HG03139 (cell line): ENCODE measurements at regions not wholly inside any gene's neighbourhood (a gene's known extent, or its start where the extent isn't known, plus 50 kb on each side); places are given as distances from the start of the nearest gene placed in this dataset.
"Not testable (repeated sequence)": the region's sequence is repeated elsewhere in the genome, so short reads cannot be mapped to it uniquely, and the experiment has no call there.

Experiments
- ATAC-seq: cut with Tn5 transposase; IDR thresholded peaks from one replicate; pipeline ENCODE4 v1.9.1; 2021; ENCODE audit not compliant: unreplicated experiment

DNA sequence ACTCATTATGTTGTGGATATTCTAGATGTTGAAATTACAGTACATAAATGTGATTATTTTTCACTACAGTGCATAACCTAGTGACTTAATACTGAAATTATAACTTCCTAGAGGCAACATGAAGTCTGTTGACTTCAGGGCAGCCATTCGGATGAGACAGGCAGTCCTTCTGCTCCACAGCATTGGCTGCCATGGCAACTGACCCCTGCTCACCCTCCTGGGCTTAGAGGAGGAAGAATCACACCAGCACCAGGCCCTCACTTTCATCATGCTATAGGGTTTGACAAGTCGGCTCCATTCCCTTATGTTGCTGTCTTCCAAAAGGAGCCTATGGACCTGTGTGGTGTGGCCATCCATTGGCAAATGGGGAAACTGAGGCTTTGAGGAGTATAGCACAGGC is 233.5 kb upstream of the TMEM132C start:
- no peak for ATAC-seq

DNA sequence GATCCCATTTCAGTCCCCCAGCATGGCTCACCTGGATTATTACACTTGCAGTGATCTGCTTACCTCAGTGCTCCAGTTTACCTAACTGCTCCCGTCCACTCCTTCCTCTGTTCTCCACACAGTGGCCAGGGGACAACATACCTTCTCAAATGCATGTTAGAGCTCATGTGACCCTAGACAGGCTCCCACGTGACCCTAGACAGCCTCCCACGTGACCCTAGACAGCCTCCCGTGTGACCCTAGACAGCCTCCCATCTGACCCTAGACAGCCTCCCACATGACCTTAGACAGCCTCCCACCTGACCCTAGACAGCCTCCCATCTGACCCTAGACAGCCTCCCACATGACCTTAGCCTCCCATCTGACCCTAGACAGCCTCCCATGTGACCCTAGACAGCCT is 226.0 kb upstream of the TMEM132C start:
- no peak for ATAC-seq

DNA sequence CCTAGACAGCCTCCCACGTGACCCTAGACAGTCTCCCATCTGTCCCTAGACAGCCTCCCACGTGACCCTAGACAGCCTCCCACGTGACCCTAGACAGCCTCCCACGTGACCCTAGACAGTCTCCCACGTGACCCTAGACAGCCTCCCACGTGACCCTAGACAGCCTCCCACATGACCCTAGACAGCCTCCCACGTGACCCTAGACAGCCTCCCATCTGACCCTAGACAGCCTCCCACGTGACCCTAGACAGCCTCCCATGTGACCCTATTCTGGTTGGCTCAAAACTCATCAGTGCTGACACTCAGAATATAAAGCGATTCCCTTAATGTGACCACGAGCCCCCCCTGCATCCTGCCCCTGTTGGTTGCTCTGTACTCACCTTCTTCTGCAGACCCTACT is 224.7 kb upstream of the TMEM132C start:
- not testable (repeated sequence) for ATAC-seq

DNA sequence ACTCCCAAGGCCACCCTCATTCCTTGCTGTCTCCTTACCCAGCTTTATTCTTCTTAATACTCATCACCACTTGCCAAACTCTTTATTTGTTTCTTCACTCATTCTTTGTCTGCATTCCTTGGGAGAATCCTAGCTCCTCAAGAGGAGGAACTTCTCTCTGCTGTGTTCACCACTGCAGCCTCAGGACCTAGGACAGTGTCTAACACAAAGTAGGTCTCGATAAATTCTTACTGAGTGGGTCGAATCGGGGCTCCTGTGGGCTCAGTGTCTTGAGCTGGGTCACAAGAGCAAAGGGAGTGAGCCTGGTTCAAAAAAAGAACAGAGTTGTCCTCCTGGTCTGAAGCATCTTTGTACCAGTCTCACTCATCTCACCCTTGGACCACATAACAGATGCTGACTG is 224.1 kb upstream of the TMEM132C start:
- no peak for ATAC-seq

DNA sequence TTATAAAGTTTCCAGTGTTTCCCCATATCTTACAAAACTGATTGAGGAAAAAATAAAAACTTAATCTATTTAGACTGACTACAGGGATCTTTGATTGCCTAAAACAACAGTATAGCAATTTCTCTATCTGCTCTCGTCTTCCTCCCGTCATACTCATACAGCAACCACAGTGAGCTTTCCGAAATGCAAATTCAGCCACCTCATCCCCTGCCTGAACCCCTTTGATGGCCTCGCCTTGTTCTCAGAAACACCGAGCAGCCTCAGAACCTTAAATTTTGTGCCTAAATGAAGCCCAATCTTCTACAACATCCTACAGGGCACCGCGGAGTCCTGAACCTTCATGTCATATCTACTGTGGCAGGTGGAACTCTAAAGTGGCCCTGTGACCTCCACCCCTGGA is 223.7 kb upstream of the TMEM132C start:
- ATAC-seq = no peak

DNA sequence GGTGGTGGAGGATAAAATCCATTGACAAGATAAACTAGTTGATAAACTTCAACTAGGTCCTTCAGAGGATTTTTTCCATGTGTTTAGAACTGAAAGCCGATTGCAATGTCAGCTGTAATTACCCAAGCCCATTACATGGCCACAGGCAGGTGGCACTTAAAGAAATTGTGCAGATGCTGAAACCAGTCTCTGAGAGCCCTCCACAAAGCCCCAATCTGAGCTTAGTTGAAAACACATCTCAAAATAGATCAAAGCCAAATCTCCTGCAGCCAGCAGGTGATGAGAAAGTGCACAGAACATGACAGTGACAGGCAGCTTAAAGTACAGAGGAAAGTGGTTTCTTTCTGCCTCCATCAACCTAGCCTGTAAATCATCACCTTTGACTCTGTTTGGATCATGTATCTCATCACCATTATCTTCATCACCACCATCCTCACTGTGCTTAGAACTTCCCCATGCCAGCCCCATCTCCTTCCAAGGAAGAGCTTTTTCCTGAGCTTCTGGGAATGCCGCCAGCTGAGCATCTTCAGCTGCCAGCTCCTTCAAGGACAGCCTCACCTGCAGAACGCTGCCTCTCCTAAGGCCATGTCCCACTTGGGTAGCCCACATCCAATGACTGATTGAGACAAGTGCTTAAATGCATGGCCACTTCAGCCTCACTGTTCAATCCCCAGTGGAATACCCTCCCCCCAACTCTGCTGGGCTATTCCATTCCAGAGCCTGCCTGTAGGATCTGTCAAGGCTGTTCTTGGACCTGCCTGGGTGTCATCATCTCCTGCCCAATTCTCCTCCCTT is 219.5 kb upstream of the TMEM132C start:
- no peak for ATAC-seq

DNA sequence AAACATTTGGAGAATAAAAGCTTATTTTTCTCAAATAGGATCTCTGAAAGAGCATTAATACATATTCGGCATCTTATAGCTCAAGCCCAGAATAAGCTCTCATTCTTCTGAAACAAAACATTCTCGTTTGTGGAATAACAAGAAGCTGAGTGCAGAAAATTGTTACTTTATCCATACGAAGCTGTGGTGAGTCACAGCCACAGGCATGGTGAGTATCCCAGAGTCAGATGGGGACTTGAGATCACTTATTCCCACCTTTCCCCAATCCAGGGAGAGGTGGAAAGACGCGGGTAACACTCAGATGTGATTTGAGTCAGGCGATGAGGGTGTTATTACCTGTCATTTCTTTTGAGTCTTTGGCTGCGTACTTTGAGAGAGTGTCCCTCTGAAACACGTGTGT is 214.6 kb upstream of the TMEM132C start:
- ATAC-seq = no peak

DNA sequence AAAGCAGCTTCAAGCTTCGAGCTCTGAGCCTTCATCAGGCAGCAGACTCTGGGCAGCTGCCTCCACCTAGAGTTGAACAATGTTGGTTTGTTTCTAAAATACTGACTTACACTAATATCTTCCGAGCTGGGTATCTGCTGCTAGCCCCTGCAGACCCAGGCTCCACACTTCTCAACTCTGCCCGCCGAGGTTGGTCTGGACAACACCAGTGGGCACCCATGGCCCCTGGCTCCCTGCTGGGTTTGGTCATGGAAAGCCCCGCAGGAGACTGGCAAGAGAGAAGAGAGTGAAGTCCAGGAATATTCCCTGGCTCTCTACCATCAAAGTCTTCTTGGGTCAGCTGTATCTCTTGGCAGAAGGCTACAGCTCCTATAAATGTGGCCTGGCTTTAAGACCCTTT is 214.2 kb upstream of the TMEM132C start:
- ATAC-seq = no peak

DNA sequence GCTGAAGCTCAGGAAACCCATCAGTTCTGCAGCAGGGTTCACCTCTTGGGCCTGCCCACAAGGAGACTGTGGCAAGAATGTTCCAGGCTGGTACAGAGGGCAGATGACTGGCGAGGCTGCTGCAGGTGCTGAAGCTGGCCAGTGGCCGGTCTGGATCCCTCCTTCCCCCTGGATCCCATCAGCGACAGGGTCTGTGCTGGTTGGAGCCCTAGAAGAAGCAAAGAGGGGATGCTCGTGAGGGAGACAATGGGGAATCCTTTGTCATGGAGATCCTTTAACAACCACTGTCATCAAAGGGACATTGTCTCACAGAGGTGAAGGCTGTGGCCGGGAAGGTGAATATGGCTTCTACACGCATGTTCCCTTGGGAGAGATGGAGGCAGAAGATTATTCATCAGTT is 211.4 kb upstream of the TMEM132C start:
- ATAC-seq = no peak

DNA sequence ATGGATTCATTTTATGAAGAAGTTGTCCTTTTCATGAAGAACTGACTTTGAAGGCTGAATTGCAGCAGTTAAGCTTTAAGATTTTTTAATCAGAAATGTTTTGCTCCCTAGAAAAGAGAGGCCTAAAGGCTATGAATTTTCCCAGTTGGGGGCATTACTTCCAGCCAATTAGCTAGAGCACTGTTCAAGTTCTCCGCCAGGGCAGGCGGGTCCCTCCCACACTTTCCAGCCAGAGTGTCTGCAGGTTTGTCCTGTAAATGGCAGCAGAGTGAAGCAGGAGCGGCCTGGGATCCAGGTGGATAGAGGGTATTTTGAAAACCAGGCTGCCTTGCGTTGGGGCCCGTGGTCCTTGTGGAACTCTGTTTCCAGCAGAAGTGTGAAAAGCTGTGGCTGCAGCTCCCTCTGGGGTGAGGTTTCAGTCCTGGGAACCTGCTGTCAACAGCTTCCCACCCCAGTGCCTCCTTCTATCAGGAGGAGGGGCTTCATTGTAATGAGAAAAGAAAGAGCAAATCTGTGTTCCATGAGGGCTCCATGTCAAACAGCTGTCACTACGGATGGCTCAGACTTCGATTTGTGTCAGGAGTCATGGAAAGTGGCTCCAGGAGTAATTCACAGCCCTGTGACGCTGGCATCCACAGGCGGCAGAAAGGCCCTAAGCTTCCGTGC is 210.7 kb upstream of the TMEM132C start:
- ATAC-seq = no peak

DNA sequence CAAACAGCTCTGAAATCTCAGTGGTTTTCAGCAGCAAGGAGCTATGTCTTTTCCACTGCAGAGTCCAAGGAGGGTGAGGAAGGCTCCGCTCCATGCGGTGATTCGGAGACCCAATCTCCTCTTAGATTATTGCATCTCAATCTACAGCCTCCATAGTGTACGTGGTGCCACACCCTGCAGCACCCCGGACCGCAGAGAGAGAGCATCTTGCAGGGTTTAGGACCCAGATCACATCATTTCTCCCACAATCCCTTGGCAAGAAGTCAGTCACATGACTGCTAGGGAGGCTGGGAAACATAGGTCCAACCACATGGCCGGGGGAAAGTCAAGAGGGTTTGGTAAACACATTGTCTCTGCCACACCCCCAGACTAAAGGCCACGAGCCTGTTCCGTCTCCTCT is 209.4 kb upstream of the TMEM132C start:
- no peak for ATAC-seq

DNA sequence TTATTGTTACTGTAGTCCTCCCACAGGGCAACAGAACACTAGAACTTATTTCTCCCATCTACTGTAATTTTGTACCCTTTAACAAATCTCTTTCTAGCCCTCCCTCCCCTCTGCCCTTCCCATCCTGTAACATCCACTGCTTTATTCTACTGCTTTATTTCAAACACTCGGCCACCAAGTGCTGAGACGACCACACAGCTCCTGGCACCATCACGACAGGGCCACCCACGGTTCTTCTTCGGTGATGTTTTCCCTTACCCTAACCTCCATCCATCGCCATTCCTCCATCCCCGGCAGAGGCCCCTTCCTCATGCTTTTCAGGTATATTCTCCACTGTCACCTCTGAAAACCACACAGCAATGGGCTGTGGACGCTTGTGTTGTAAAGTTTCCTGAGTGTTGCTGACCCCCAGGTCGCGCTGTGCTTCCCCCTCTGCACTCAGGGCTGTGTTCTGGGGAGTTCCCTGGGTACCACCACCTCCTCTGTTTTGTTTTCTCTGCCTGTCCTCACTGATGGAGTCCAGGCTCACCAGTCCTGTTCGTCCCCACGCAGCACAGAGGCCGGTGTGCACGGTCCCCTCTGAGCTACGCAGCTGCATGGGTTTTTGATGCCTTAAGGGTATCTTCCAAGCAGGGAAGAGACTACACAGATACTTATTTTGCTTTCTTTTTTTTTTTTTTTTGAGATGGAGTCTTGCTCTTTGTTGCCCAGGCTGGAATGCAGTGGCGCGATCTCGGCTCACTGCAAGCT is 207.2 kb upstream of the TMEM132C start:
- ATAC-seq = no peak

DNA sequence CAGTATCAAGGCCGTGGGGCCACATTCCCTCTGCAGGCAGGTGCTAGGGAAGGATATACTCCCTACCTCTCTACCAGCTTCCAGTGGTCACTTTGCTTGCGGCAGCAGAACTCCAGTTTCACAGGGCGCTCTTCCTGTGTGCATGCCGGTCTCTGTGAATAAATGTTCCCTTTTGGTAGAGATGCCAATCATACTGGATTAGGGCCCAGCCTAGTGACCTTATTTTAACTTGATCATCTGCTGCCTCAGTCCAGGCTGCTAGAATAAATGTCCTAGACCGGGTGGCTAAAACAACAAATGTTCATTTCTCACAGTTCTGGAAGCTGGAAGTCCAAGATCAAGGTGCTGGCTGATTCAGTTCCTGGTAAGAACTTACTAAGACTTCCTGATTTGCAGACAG is 198.8 kb upstream of the TMEM132C start:
- no peak for ATAC-seq

DNA sequence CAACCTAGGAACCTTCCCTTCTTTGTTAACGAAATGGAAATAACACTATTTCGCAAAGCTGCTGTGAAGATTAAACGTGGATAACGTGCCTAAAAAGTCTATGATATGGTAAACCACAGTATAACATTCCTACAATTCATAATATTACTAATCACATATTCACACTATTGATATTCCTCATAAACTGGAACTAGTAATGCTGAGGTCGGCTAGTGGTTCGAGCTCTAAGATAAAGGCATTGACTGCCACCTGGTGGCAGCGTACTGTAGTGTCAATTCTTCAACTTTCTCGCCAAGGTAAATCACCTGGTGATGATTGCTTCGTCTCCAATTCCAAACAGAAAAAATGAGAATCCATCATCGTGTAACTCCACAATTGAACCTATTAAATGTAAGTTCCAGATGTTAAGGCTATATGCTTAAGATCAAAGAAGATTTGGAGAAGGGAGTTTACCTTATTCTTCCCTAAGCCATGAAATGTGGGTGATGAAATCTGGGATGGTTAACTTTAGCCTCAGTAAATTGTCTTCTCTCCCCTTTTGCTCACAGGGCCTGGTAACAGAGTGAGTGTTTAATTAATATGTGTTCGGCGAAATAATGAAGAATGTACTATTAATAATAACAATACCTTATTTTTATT is 197.5 kb upstream of the TMEM132C start:
- ATAC-seq = no peak

DNA sequence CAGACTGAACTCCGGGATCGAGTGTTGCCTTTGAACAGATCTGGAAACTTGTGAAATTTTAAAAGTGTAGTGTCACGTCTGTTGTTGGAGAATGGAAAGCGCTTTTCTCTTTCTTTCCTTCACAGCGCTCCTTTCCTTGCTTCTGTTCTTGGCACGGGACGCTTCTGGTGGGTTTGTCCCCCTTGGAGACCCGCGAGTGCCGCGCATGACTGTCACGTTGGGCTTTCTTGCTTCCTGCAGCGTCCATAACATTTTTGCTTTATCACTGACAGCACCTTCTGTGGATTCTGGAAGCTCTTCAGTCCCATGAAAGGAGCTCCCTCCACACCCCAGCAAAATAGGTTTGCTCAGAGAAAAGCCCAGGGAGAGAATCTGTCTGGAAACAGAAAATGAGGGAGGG is 193.0 kb upstream of the TMEM132C start:
- no peak for ATAC-seq

DNA sequence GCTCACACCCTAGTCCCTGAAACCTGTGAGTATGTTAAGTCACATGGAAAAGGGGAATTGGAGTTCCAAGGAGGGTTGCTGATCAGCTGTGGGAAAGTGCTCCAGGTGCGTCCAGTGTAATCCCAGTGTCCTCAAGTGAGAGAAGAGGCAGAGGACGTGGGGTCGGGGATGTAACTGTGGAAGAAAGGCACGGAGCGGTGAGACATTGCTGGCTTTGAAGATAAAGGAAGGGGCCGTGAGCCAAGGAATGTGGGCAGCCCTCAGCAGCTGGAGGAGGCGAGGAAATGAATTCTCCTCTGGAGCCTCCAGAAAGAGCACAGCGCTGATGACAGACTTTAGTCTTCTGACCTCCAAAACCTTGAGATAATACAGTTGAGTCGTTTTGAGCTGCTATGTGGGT is 191.6 kb upstream of the TMEM132C start:
- no peak for ATAC-seq

DNA sequence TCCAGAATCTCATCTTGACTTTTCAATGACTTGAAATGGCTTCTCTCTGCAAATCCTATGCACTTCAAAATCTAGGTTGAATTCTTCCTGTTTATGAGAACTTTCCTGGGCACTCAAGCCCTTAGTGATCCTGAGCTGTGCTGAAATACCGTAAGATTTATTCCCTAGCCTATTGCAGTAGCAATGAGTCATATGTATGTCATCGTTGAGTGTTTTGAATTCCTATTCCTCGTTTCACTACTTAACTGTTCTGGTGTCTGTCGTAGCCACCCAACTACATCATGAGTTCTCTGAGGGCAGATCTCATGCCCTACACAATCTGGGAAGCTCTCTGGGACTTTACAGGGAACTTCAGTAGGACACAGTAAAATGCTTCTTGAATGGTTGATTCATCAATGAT is 190.8 kb upstream of the TMEM132C start:
- no peak for ATAC-seq

DNA sequence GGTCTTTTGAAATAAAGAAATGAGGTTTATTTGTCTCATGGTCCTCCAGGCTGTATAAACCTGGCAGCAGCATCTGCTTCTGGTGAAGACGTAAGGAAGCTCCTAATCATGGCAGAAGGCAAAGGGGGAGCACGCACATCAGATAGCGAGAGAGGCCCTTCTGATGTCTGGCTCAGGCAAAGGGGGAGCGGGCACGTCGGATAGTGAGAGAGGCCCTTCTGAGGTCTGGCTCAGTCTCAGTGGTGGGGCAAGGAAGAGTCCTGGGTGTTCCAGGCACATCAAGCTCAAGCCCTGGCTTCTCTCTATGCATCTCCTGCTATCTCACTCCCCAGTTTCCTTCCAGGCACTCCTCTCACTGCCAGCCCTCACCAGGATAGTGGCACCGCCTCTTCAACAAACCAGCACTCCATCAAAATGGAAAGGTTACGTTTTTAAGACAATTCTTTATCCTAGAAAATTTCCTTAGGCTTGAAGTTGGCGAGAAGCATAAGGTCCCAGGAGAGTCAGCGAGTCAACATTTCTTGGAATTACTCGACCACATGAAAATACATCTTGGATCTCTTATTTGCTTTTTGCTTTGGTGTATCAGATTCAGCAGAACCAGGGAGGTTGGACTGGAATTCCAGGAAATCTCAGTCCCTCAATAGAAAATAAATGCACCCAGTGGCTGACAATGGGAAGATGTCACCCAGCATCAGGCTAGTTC is 189.6 kb upstream of the TMEM132C start:
- ATAC-seq = no peak

DNA sequence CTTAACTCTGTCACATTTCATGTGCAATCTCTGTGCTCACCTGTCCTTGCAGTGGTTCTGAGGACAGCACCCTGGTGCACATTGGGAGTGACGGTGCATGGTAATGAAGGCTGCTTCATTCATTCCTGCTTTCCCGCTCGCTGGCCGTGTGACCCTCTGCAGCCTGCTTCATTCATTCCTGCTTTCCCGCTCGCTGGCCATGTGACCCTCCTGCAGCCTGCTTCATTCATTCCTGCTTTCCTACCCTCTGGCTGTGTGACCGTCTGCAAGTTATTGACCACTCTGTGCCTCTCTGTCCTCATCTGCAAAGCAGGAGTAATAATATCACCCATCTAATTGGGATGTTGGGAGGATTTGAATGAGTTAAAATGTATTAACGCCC is 189.1 kb upstream of the TMEM132C start:
- no peak for ATAC-seq

DNA sequence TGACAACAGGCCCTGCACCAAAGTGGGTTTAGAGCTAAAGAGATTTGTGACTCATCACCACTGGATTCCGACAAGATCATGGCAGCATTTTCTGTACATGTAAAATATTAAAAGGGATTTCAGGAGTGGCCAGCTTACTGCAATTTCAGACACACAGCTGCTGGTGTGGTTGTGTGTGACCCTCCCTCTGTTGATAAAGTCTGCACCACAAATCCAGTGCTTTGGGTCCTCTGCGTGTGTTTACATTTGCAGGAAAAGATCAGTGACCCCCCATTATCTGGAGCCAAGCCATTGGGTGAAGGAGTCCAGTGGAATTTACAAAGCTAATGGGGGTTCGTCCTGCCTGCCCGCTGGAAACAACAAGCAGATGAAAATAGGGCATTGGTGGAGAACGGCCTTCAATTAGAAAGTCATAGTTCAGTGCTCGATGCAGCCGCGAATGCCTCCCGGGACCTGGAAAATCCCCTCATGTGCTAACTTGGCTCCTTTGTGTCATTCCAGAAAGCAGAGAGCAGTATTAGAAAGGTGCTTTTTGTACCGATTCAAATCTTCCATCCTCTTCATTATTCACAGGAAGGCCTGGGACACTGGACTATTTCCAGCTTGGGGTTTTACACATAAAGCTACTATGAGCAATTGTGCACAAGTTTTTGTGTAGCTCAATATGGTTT is 188.5 kb upstream of the TMEM132C start:
- no peak for ATAC-seq
